ENCODE measurements at regions not wholly inside any gene's neighbourhood (a gene's known extent, or its start where the extent isn't known, plus 50 kb on each side); places are given as distances from the start of the nearest gene placed in this dataset.

GRCh38 chr18:71441156-71441555 lies 1103.0 kb downstream of the CBLN2 start:
- WGBS, 2 donors, result 58 to 64% methylated on average over 4 of the region's 4 CpGs
- H3K27me3 ChIP-seq (ENCODE audit: control insufficient read depth in 1 of 2, insufficient read depth in 2 of 2, low read length in 2 of 2), result no peaks in the 10 kb centered on the region

GRCh38 chr18:71437511-71437910 lies 1106.6 kb downstream of the CBLN2 start:
- Histone ChIP-seq H3K27me3 (ENCODE audit: control insufficient read depth in 1 of 2, insufficient read depth in 2 of 2, low read length in 2 of 2) (no peaks in the 10 kb centered on the region), H3K36me3 (ENCODE audit: control insufficient read depth in 2 of 2, insufficient read depth in 2 of 2, low read length in 1 of 2) (no peaks in the 10 kb centered on the region), H3K9me3 (ENCODE audit: control insufficient read depth in 2 of 2, insufficient read depth in 1 of 2, low read depth in 1 of 2, low read length in 1 of 2) (peaks cover 0 to 4% of the 10 kb centered on the region in 2 donors), H3K4me3 (ENCODE audit: low read depth in 1 of 2, low read length in 2 of 2) (no peak overlapping the region), H3K27ac (ENCODE audit: low read depth in 2 of 2, low read length in 1 of 2) (no peak overlapping the region), H3K4me1 (ENCODE audit: control insufficient read depth in 2 of 2, insufficient read depth in 2 of 2, low read length in 1 of 2) (no peaks in the 10 kb centered on the region)
- 71 to 80% methylated on average over 2 of the region's 2 CpGs for WGBS, 2 donors

More at GRCh38 chr18:71441156-71441555, 1103.0 kb downstream of the CBLN2 start:
- Histone ChIP-seq H3K36me3 (ENCODE audit: control insufficient read depth in 2 of 2, insufficient read depth in 2 of 2, low read length in 1 of 2) (no peaks in the 10 kb centered on the region), H3K27ac (ENCODE audit: low read depth in 2 of 2, low read length in 1 of 2) (no peak overlapping the region), H3K4me1 (ENCODE audit: control insufficient read depth in 2 of 2, insufficient read depth in 2 of 2, low read length in 1 of 2) (no peaks in the 10 kb centered on the region), H3K4me3 (ENCODE audit: low read depth in 1 of 2, low read length in 2 of 2) (no peak overlapping the region), H3K9me3 (ENCODE audit: control insufficient read depth in 2 of 2, insufficient read depth in 1 of 2, low read depth in 1 of 2, low read length in 1 of 2) (peaks cover 0 to 7% of the 10 kb centered on the region in 2 donors)

- H3K4me1 ChIP-seq (ENCODE audit: control insufficient read depth in 2 of 2, insufficient read depth in 2 of 2, low read length in 1 of 2), result no peaks in the 10 kb centered on the region
- no peak overlapping the region for H3K27ac ChIP-seq (ENCODE audit: low read depth in 2 of 2, low read length in 1 of 2)
- H3K9me3 ChIP-seq (ENCODE audit: control insufficient read depth in 2 of 2, insufficient read depth in 1 of 2, low read depth in 1 of 2, low read length in 1 of 2), result peaks cover 0 to under 1% of the 10 kb centered on the region in 2 donors
- WGBS, 2 donors, result 69 to 73% methylated on average over 2 of the region's 2 CpGs
- H3K36me3 ChIP-seq (ENCODE audit: control insufficient read depth in 2 of 2, insufficient read depth in 2 of 2, low read length in 1 of 2), result no peaks in the 10 kb centered on the region
- H3K4me3 ChIP-seq (ENCODE audit: low read depth in 1 of 2, low read length in 2 of 2), result no peak overlapping the region
- H3K27me3 ChIP-seq (ENCODE audit: control insufficient read depth in 1 of 2, insufficient read depth in 2 of 2, low read length in 2 of 2), result no peaks in the 10 kb centered on the region
Observed at GRCh38 chr18:71433373-71433772, 1110.8 kb downstream of the CBLN2 start.

- H3K27ac ChIP-seq (ENCODE audit: low read depth in 2 of 2, low read length in 1 of 2), result no peak overlapping the region
- no peak overlapping the region for H3K4me3 ChIP-seq (ENCODE audit: low read depth in 1 of 2, low read length in 2 of 2)
- H3K36me3 ChIP-seq (ENCODE audit: control insufficient read depth in 2 of 2, insufficient read depth in 2 of 2, low read length in 1 of 2), result no peaks in the 10 kb centered on the region
- no peaks in the 10 kb centered on the region for H3K4me1 ChIP-seq (ENCODE audit: control insufficient read depth in 2 of 2, insufficient read depth in 2 of 2, low read length in 1 of 2)
- H3K9me3 ChIP-seq (ENCODE audit: control insufficient read depth in 2 of 2, insufficient read depth in 1 of 2, low read depth in 1 of 2, low read length in 1 of 2), result no peaks in the 10 kb centered on the region
- no peaks in the 10 kb centered on the region for H3K27me3 ChIP-seq (ENCODE audit: control insufficient read depth in 1 of 2, insufficient read depth in 2 of 2, low read length in 2 of 2)
Observed at GRCh38 chr18:71431689-71432088, 1112.5 kb downstream of the CBLN2 start.

DNA sequence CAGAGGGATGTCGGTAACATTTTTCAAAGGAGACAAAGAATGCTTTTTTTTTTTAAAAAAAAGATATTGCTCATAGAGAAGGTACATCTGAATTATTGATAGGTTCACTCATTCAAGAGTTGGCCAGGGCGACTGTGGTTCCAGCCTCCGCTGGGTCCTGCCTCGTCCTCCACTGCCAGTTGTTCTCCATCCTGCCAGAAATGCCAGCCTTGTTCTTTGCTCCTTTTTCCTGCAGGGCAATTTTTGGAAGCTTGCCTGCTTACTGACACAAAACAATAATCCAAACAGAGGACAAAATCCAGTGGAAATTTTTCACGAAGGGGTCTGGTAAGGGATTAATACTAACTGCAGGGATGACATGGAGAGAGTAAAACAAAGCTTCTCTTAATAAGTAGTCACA lies 1113.0 kb downstream of the CBLN2 start:
- H3K27ac ChIP-seq (ENCODE audit: low read depth in 2 of 2, low read length in 1 of 2), result no peak overlapping the region
- H3K9me3 ChIP-seq (ENCODE audit: control insufficient read depth in 2 of 2, insufficient read depth in 1 of 2, low read depth in 1 of 2, low read length in 1 of 2), result no peaks in the 10 kb centered on the region
- no peaks in the 10 kb centered on the region for H3K4me1 ChIP-seq (ENCODE audit: control insufficient read depth in 2 of 2, insufficient read depth in 2 of 2, low read length in 1 of 2)
- no peaks in the 10 kb centered on the region for H3K36me3 ChIP-seq (ENCODE audit: control insufficient read depth in 2 of 2, insufficient read depth in 2 of 2, low read length in 1 of 2)
- WGBS, 2 donors, result 60 to 64% methylated on average over 5 of the region's 5 CpGs
- H3K27me3 ChIP-seq (ENCODE audit: control insufficient read depth in 1 of 2, insufficient read depth in 2 of 2, low read length in 2 of 2), result no peaks in the 10 kb centered on the region
- no peak overlapping the region for H3K4me3 ChIP-seq (ENCODE audit: low read depth in 1 of 2, low read length in 2 of 2)

DNA sequence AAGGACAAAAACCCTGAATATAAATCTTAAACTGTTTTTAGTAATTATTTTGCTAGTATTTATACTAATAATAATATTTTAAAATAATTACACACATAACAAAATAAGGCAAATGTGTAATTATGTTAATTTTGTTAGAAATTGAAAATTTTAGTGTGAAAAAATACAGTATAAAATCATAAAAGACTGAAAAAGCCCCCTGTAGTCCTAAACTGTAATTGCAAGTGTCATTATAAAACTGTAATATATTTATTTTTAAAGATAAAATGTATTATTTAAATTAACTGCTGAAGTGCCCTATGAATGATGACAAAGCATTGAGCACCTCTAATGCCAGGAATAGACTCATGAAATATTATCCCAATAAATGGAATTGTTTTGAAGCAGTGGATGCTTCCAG lies 1117.7 kb downstream of the CBLN2 start:
- no peak overlapping the region for H3K27ac ChIP-seq (ENCODE audit: low read depth in 2 of 2, low read length in 1 of 2)

GRCh38 chr18:71405169-71405809 lies 1116.4 kb downstream of the SOCS6 start:
- Histone ChIP-seq H3K27ac (ENCODE audit: low read depth in 2 of 2, low read length in 1 of 2) (no peak overlapping the region), H3K27me3 (ENCODE audit: control insufficient read depth in 1 of 2, insufficient read depth in 2 of 2, low read length in 2 of 2) (no peaks in the 10 kb centered on the region), H3K36me3 (ENCODE audit: control insufficient read depth in 2 of 2, insufficient read depth in 2 of 2, low read length in 1 of 2) (no peaks in the 10 kb centered on the region), H3K4me1 (ENCODE audit: control insufficient read depth in 2 of 2, insufficient read depth in 2 of 2, low read length in 1 of 2) (no peaks in the 10 kb centered on the region), H3K4me3 (ENCODE audit: low read depth in 1 of 2, low read length in 2 of 2) (no peak overlapping the region), H3K9me3 (ENCODE audit: control insufficient read depth in 2 of 2, insufficient read depth in 1 of 2, low read depth in 1 of 2, low read length in 1 of 2) (peaks cover 0 to 2% of the 10 kb centered on the region in 2 donors)
- WGBS, 2 donors, result 77 to 78% methylated on average over 8 of the region's 8 CpGs

More for the DNA sequence above, 1117.7 kb downstream of the CBLN2 start:
- Histone ChIP-seq H3K4me3 (ENCODE audit: low read depth in 1 of 2, low read length in 2 of 2) (no peak overlapping the region), H3K27me3 (ENCODE audit: control insufficient read depth in 1 of 2, insufficient read depth in 2 of 2, low read length in 2 of 2) (no peaks in the 10 kb centered on the region), H3K9me3 (ENCODE audit: control insufficient read depth in 2 of 2, insufficient read depth in 1 of 2, low read depth in 1 of 2, low read length in 1 of 2) (no peaks in the 10 kb centered on the region), H3K4me1 (ENCODE audit: control insufficient read depth in 2 of 2, insufficient read depth in 2 of 2, low read length in 1 of 2) (no peaks in the 10 kb centered on the region), H3K36me3 (ENCODE audit: control insufficient read depth in 2 of 2, insufficient read depth in 2 of 2, low read length in 1 of 2) (no peaks in the 10 kb centered on the region)

- no peaks in the 10 kb centered on the region for H3K4me1 ChIP-seq (ENCODE audit: control insufficient read depth in 2 of 2, insufficient read depth in 2 of 2, low read length in 1 of 2)
- H3K9me3 ChIP-seq (ENCODE audit: control insufficient read depth in 2 of 2, insufficient read depth in 1 of 2, low read depth in 1 of 2, low read length in 1 of 2), result peaks cover 0 to 2% of the 10 kb centered on the region in 2 donors
- 60% methylated on average over 2 of the region's 2 CpGs for WGBS, 2 donors
- no peak overlapping the region for H3K27ac ChIP-seq (ENCODE audit: low read depth in 2 of 2, low read length in 1 of 2)
- H3K4me3 ChIP-seq (ENCODE audit: low read depth in 1 of 2, low read length in 2 of 2), result no peak overlapping the region
- no peaks in the 10 kb centered on the region for H3K27me3 ChIP-seq (ENCODE audit: control insufficient read depth in 1 of 2, insufficient read depth in 2 of 2, low read length in 2 of 2)
- no peaks in the 10 kb centered on the region for H3K36me3 ChIP-seq (ENCODE audit: control insufficient read depth in 2 of 2, insufficient read depth in 2 of 2, low read length in 1 of 2)
Observed at GRCh38 chr18:71403501-71403900, 1114.7 kb downstream of the SOCS6 start.

DNA sequence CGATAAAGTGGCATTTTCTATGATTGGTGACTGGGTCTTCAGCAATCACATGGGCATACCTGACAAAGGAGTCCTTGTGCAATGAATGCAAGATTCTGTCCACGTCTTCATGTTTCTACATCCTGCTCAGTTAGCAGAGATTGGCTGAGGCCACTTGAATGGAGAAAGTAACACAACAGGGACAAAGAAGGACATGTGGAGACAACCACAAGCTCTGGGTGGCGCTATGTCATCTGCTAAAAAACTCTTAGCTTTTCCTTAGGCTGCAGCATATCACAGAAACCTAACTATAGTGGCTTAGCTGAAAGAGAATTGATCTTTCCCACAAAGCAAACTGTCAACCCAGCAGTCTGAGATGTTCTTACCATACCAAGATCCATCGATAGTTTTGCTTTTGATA lies 1109.7 kb downstream of the SOCS6 start:
- 30 to 50% methylated on average over 4 of the region's 4 CpGs for WGBS, 2 donors
- Histone ChIP-seq H3K9me3 (ENCODE audit: control insufficient read depth in 2 of 2, insufficient read depth in 1 of 2, low read depth in 1 of 2, low read length in 1 of 2) (peaks cover 0 to 2% of the 10 kb centered on the region in 2 donors), H3K27ac (ENCODE audit: low read depth in 2 of 2, low read length in 1 of 2) (no peak overlapping the region), H3K4me1 (ENCODE audit: control insufficient read depth in 2 of 2, insufficient read depth in 2 of 2, low read length in 1 of 2) (no peaks in the 10 kb centered on the region), H3K36me3 (ENCODE audit: control insufficient read depth in 2 of 2, insufficient read depth in 2 of 2, low read length in 1 of 2) (no peaks in the 10 kb centered on the region), H3K27me3 (ENCODE audit: control insufficient read depth in 1 of 2, insufficient read depth in 2 of 2, low read length in 2 of 2) (no peaks in the 10 kb centered on the region), H3K4me3 (ENCODE audit: low read depth in 1 of 2, low read length in 2 of 2) (no peak overlapping the region)

DNA sequence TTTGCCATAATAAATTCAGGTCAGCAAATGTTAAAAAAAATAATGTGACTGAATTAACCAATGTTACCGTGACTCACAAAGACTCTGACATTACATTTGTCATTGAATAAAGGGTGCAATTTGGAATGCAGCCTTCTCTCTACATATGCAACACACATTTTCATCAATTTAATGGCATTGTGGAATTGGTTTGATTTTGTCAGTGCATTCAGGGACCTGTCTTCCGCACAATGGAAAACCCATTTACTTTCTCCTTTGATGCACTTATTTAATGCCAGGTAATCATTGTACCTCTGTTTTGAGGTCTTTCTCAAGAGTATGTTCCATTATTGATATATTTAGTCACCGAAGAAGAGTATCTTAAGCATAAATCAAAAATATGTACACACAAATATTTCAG lies 1099.3 kb downstream of the SOCS6 start:
- Histone ChIP-seq H3K9me3 (ENCODE audit: control insufficient read depth in 2 of 2, insufficient read depth in 1 of 2, low read depth in 1 of 2, low read length in 1 of 2) (no peaks in the 10 kb centered on the region), H3K36me3 (ENCODE audit: control insufficient read depth in 2 of 2, insufficient read depth in 2 of 2, low read length in 1 of 2) (no peaks in the 10 kb centered on the region), H3K4me3 (ENCODE audit: low read depth in 1 of 2, low read length in 2 of 2) (no peak overlapping the region), H3K4me1 (ENCODE audit: control insufficient read depth in 2 of 2, insufficient read depth in 2 of 2, low read length in 1 of 2) (no peaks in the 10 kb centered on the region), H3K27ac (ENCODE audit: low read depth in 2 of 2, low read length in 1 of 2) (no peak overlapping the region), H3K27me3 (ENCODE audit: control insufficient read depth in 1 of 2, insufficient read depth in 2 of 2, low read length in 2 of 2) (no peaks in the 10 kb centered on the region)
- WGBS, 2 donors, result 87 to 88% methylated on average over 3 of the region's 3 CpGs
